Erythroblast (primary cell): ENCODE measurements at regions not wholly inside any gene's neighbourhood (a gene's known extent, or its start where the extent isn't known, plus 50 kb on each side); places are given as distances from the start of the nearest gene placed in this dataset.

Experiments
- GATA1 ChIP-seq: IDR thresholded peaks from 2 replicates; pipeline ENCODE4 v1.6.1; 2011; ENCODE audit warnings: low read depth, mild to moderate bottlenecking, control low read depth, low read length, moderate library complexity
- POLR2A ChIP-seq: IDR thresholded peaks from 2 replicates; pipeline ENCODE4 v1.6.1; 2011; ENCODE audit warnings: mild to moderate bottlenecking, low read length

DNA sequence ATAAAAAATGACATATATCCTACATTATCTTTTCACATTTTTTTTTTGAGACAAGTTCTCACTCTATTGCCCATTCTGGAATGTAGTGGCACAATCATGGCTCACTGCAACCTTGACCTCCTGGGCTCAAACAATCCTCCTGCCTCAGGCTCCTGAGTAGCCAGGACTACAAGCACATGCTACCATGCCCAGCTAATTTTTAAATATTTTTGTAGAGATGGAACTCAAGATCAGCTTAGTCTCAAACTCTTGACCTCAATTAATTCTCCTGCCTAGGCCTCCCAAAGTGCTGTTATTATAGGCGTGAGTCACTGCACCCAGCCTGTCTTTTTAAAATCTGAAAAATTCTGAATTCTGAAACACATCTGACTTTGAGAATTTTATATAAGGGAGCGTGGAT lies 241.9 kb upstream of the DCN start:
- TF ChIP-seq POLR2A (no peak), GATA1 (no peak)
